PFSK-1 (cell line): ENCODE measurements at regions not wholly inside any gene's neighbourhood (a gene's known extent, or its start where the extent isn't known, plus 50 kb on each side); places are given as distances from the start of the nearest gene placed in this dataset.

Source experiments
- FOXP2 ChIP-seq: optimal IDR thresholded peaks from 2 replicates; pipeline ENCODE3; 2011; ENCODE audit warnings: borderline replicate concordance, control low read depth, inconsistent platforms; ENCODE audit not compliant: insufficient read depth; ENCODE audit errors: extremely low read length, extremely low read depth
- POLR2AphosphoS5 ChIP-seq: IDR thresholded peaks from 2 replicates; pipeline ENCODE4 v1.6.1; 2012; ENCODE audit warnings: low read depth, mild to moderate bottlenecking, control low read depth, low read length, moderate library complexity
- REST ChIP-seq, 2 experiments: IDR thresholded peaks; 2 replicates each; pipeline versions ENCODE4 v1.6.1 to v1.8.0; 2011 to 2012; ENCODE audit warnings: low read depth in 2 of 2, low read length in 2 of 2, control low read depth in 1 of 2, inconsistent platforms in 1 of 2, mild to moderate bottlenecking in 1 of 2, moderate library complexity in 1 of 2; ENCODE audit not compliant: insufficient read depth in 1 of 2
- SIN3A ChIP-seq: IDR thresholded peaks from 2 replicates; pipeline ENCODE4 v1.6.1; 2012; ENCODE audit warnings: mild to moderate bottlenecking, low read length, moderate library complexity, borderline replicate concordance; ENCODE audit not compliant: insufficient read depth
- TAF1 ChIP-seq: IDR thresholded peaks from 2 replicates; pipeline ENCODE4 v1.6.1; 2012; ENCODE audit warnings: low read length, control low read depth, borderline replicate concordance; ENCODE audit not compliant: insufficient read depth

GRCh38 chr11:122293296-122294023 is 177.4 kb upstream of the BLID start:
- TF ChIP-seq FOXP2 (no peak), POLR2AphosphoS5 (no peak), REST (IDR thresholded peaks at IDR 0.05; ENCODE audit: insufficient read depth in 1 of 2, low read depth in 2 of 2, low read length in 2 of 2) (no peak), TAF1 (no peak), SIN3A (no peak)

- TF ChIP-seq REST (IDR thresholded peaks at IDR 0.05; ENCODE audit: insufficient read depth in 1 of 2, low read depth in 2 of 2, low read length in 2 of 2) (no peak), POLR2AphosphoS5 (no peak), SIN3A (no peak), TAF1 (no peak), FOXP2 (no peak)
Observed at GRCh38 chr11:122287401-122287800, 171.4 kb upstream of the BLID start.

- TF ChIP-seq SIN3A (no peak), REST (IDR thresholded peaks at IDR 0.05; ENCODE audit: insufficient read depth in 1 of 2, low read depth in 2 of 2, low read length in 2 of 2) (no peak), FOXP2 (no peak), TAF1 (no peak), POLR2AphosphoS5 (no peak)
Observed at GRCh38 chr11:122285070-122285988, 169.3 kb upstream of the BLID start.

- TF ChIP-seq POLR2AphosphoS5: no peak
- no peak for TF ChIP-seq REST (IDR thresholded peaks at IDR 0.05; ENCODE audit: insufficient read depth in 1 of 2, low read depth in 2 of 2, low read length in 2 of 2)
- TF ChIP-seq SIN3A: no peak
- no peak for TF ChIP-seq TAF1
- no peak for TF ChIP-seq FOXP2
Observed at GRCh38 chr11:122280870-122281269, 164.9 kb upstream of the BLID start.
